Gastroesophageal sphincter (tissue), 4 donors: ENCODE measurements at regions not wholly inside any gene's neighbourhood (a gene's known extent, or its start where the extent isn't known, plus 50 kb on each side); places are given as distances from the start of the nearest gene placed in this dataset.

ENCODE experiments used
- ATAC-seq: fragments of 150-250 bp; one replicate; pipeline ENCODE4 v1.9.1; 2016; ENCODE audit warnings: mild to moderate bottlenecking, moderate library complexity
- H3K27ac ChIP-seq, 4 donors: fragments of 200-600 bp; sonication (generic) in 3 of 4; 1 replicate in 3 of 4; 2 replicates in 1 of 4; pipeline ENCODE4 v1.5.1; 2016 to 2019
- H3K27me3 ChIP-seq: fragments of 200-600 bp; sonication (generic); one replicate; pipeline ENCODE4 v1.5.1; 2019
- H3K36me3 ChIP-seq, 2 donors: fragments of 200-600 bp; sonication (generic); one replicate each; pipeline ENCODE4 v1.5.1; 2019; ENCODE audit warnings: control low read depth in 1 of 2
- H3K4me1 ChIP-seq, 3 donors: fragments of 200-600 bp; sonication (generic); 1 replicate in 2 of 3; 2 replicates in 1 of 3; pipeline ENCODE4 v1.5.1; 2016 to 2019; ENCODE audit warnings: control low read depth in 2 of 3
- H3K4me3 ChIP-seq, 2 donors: fragments of 200-600 bp; sonication (generic); one replicate each; pipeline ENCODE4 v1.5.1; 2019; ENCODE audit warnings: mild to moderate bottlenecking in 1 of 2, moderate library complexity in 1 of 2
- H3K9me3 ChIP-seq, 3 donors: fragments of 200-600 bp; sonication (generic); one replicate each; pipeline ENCODE4 v1.5.1; 2017 to 2019; ENCODE audit warnings: control low read depth in 2 of 3
- CTCF ChIP-seq, 4 experiments: fragments of 200-600 bp in 2 of 4; fragments of 450-650 bp in 2 of 4; sonication (generic) in 1 of 4; IDR thresholded peaks; one replicate each; pipeline ENCODE4 v1.5.1; 2017 to 2019; ENCODE audit warnings: antibody characterized with exemption in 4 of 4, mild to moderate bottlenecking in 2 of 4, moderate library complexity in 2 of 4
- EP300 ChIP-seq: sonication (generic); formaldehyde crosslinking; IDR thresholded peaks from one replicate; pipeline ENCODE4 v1.6.1; 2017; ENCODE audit warnings: antibody characterized with exemption, mild to moderate bottlenecking
- POLR2A ChIP-seq, 2 donors: fragments of 450-650 bp; IDR thresholded peaks; one replicate each; pipeline ENCODE4 v1.6.1; 2017; ENCODE audit warnings: antibody characterized with exemption in 2 of 2, mild to moderate bottlenecking in 2 of 2, moderate library complexity in 1 of 2
- POLR2AphosphoS5 ChIP-seq: sonication (generic); formaldehyde crosslinking; IDR thresholded peaks from one replicate; pipeline ENCODE4 v1.6.1; 2017; ENCODE audit warnings: antibody characterized with exemption
- WGBS, 2 donors: methylation state at CpG; one replicate each; pipeline ENCODE4 v1.1.5; 2018; ENCODE audit warnings: low coverage in 1 of 2; 5-methylcytosine and 5-hydroxymethylcytosine counted together

DNA sequence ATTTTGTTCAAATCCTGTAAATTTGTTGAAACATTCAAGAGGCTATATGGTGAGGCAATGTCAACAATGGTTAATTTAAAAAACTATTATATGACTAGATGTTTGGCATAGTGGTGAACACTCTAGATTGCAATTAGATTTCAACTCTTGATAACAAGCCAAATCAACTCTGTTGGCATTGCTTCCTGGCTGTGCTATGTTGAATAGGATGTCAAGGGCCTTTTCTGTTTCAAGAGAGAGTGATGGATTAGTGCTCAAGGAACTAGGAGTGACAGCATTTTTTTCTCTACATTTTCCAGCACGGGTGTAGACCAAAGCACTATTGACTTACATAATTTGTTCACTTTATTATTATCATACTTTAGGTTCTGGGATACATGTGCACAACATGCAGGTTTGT is 172.4 kb upstream of the KCNH7 start:
- Histone ChIP-seq H3K4me1 (no peaks in the 10 kb centered on the region), H3K4me3 (no peak overlapping the region), H3K9me3 (peaks cover 0 to 8% (median 0%) of the 10 kb centered on the region in 3 donors), H3K27ac (no peak overlapping the region), H3K36me3 (no peaks in the 10 kb centered on the region), H3K27me3 (no peaks in the 10 kb centered on the region)
- 45 to 50% methylated on average over 1 of the region's 1 CpG for WGBS, 2 donors
- no peak for ATAC-seq
- TF ChIP-seq CTCF (IDR thresholded peaks at IDR 0.05): no peak

- Histone ChIP-seq H3K4me1 (no peaks in the 10 kb centered on the region), H3K4me3 (no peak overlapping the region), H3K9me3 (no peaks in the 10 kb centered on the region), H3K36me3 (no peaks in the 10 kb centered on the region), H3K27ac (no peak overlapping the region), H3K27me3 (no peaks in the 10 kb centered on the region)
- ATAC-seq: no peak
- TF ChIP-seq POLR2A (IDR thresholded peaks at IDR 0.05): no peak
- no peak for TF ChIP-seq EP300
- no peak for TF ChIP-seq POLR2AphosphoS5
- TF ChIP-seq CTCF (IDR thresholded peaks at IDR 0.05): no peak
- WGBS, 2 donors: 52 to 55% methylated on average over 2 of the region's 2 CpGs
These were observed 170.1 kb upstream of the KCNH7 start for GRCh38 chr2:163008642-163009041.

- Histone ChIP-seq H3K9me3 (no peaks in the 10 kb centered on the region), H3K36me3 (no peaks in the 10 kb centered on the region), H3K27me3 (no peaks in the 10 kb centered on the region), H3K4me1 (no peaks in the 10 kb centered on the region), H3K4me3 (no peak overlapping the region), H3K27ac (no peak overlapping the region)
- no peak for TF ChIP-seq EP300
- TF ChIP-seq POLR2AphosphoS5: no peak
- no peak for TF ChIP-seq POLR2A (IDR thresholded peaks at IDR 0.05)
- no peak for TF ChIP-seq CTCF (IDR thresholded peaks at IDR 0.05)
- no peak for ATAC-seq
These were observed 156.2 kb upstream of the KCNH7 start for GRCh38 chr2:162994718-162995117.

- no peaks in the 10 kb centered on the region for H3K9me3 ChIP-seq
- H3K4me3 ChIP-seq: no peak overlapping the region
- no peak for TF ChIP-seq POLR2A (IDR thresholded peaks at IDR 0.05)
- no peak for TF ChIP-seq EP300
- TF ChIP-seq CTCF (IDR thresholded peaks at IDR 0.05): no peak
- no peak for TF ChIP-seq POLR2AphosphoS5
- no peaks in the 10 kb centered on the region for H3K4me1 ChIP-seq
- H3K27me3 ChIP-seq: no peaks in the 10 kb centered on the region
- no peak overlapping the region for H3K27ac ChIP-seq
- 41 to 50% methylated on average over 3 of the region's 3 CpGs for WGBS, 2 donors
- H3K36me3 ChIP-seq: no peaks in the 10 kb centered on the region
- no peak for ATAC-seq
These were observed 154.3 kb upstream of the KCNH7 start for GRCh38 chr2:162992828-162993227.

- TF ChIP-seq POLR2AphosphoS5 (no peak), POLR2A (IDR thresholded peaks at IDR 0.05) (no peak), EP300 (no peak)
- no peak for ATAC-seq
- H3K4me3 ChIP-seq: no peak overlapping the region
- no peaks in the 10 kb centered on the region for H3K36me3 ChIP-seq
- no peaks in the 10 kb centered on the region for H3K27me3 ChIP-seq
- H3K27ac ChIP-seq: no peak overlapping the region
- no peaks in the 10 kb centered on the region for H3K4me1 ChIP-seq
- H3K9me3 ChIP-seq: peaks cover 0 to 4% (median 0%) of the 10 kb centered on the region in 3 donors
- 53 to 70% methylated on average over 3 of the region's 3 CpGs for WGBS, 2 donors
These were observed 150.9 kb upstream of the KCNH7 start for GRCh38 chr2:162989507-162989906.

DNA sequence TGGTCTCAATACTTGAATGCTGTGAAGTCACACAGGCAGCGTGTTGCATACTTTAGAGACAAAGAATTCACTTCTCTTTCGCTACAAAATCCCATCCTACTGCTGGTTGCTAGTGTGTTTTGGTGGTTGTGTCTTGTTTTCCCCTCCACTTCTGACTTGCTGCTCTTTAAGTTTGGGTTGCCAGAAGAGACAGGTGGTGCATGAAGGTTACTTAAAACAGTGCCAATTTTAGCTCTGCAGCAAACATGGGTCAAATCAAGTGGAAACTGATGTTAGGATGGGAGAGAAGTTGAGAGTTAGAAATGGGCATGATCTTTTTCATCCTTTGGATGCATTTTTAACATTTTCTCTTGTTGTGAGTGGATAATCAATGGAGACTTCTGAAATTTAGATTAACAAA is 136.2 kb upstream of the KCNH7 start:
- Histone ChIP-seq H3K27me3 (no peaks in the 10 kb centered on the region), H3K9me3 (no peaks in the 10 kb centered on the region), H3K4me1 (no peaks in the 10 kb centered on the region), H3K36me3 (no peaks in the 10 kb centered on the region), H3K4me3 (no peak overlapping the region), H3K27ac (no peak overlapping the region)
- TF ChIP-seq POLR2AphosphoS5 (no peak), POLR2A (IDR thresholded peaks at IDR 0.05) (no peak), EP300 (no peak), CTCF (IDR thresholded peaks at IDR 0.05) (no peak)
- 89 to 94% methylated on average over 2 of the region's 2 CpGs for WGBS, 2 donors
- ATAC-seq: no peak
